SK-N-SH (cell line): ENCODE measurements at regions not wholly inside any gene's neighbourhood (a gene's known extent, or its start where the extent isn't known, plus 50 kb on each side); places are given as distances from the start of the nearest gene placed in this dataset.

Source experiments
- CTCF ChIA-PET: fragments of 300-600, 350-600 bp; formaldehyde crosslinking; extraction: SDS; loops from one replicate; lab custom pipeline; 2021; lab: Yijun Ruan, JAX
- POLR2A ChIA-PET: fragments of 350-600 bp; sonication (Branson Sonifier 250); formaldehyde crosslinking; extraction: SDS; loops from one replicate; lab custom pipeline; 2020; ENCODE audit warnings: antibody characterized with exemption, inconsistent platforms; lab: Yijun Ruan, JAX
- DNase-seq: peaks from one replicate; pipeline ENCODE4 v3.0.0; 2012
- H2AFZ ChIP-seq: fragments of 200-600 bp; sonication (generic); 2 replicates; pipeline ENCODE4 v1.8.1; 2016; ENCODE audit warnings: antibody characterized with exemption, mild to moderate bottlenecking, low read depth
- H3F3A ChIP-seq: fragments of 200-600 bp; sonication (generic); replicated peaks from 2 replicates; pipeline ENCODE3; 2016; ENCODE audit warnings: antibody characterized with exemption, mild to moderate bottlenecking; ENCODE audit not compliant: insufficient read depth
- H3K27ac ChIP-seq, 2 experiments: fragments of 200-500 bp in 1 of 2; fragments of 200-600 bp in 1 of 2; sonication (Bioruptor generic) in 1 of 2; sonication (generic), shearing (Covaris generic) in 1 of 2; 2 replicates each; pipeline versions ENCODE4 v1.5.1 to v1.6.1; 2014 to 2016; ENCODE audit warnings: low read depth in 2 of 2, inconsistent platforms in 1 of 2, low read length in 1 of 2, mild to moderate bottlenecking in 1 of 2, mixed read lengths in 1 of 2
- H3K27me3 ChIP-seq: fragments of 200-600 bp; sonication (generic), shearing (Covaris generic); 2 replicates; pipeline ENCODE4 v1.6.1; 2016; ENCODE audit warnings: mixed run types; ENCODE audit not compliant: insufficient read depth
- H3K36me3 ChIP-seq, 2 experiments: fragments of 200-500 bp in 1 of 2; fragments of 200-600 bp in 1 of 2; sonication (Bioruptor generic) in 1 of 2; sonication (generic) in 1 of 2; replicated peaks in 1 of 2; 2 replicates each; pipeline versions ENCODE3 to v1.5.1; 2014 to 2016; ENCODE audit warnings: low read length in 1 of 2, mild to moderate bottlenecking in 1 of 2; ENCODE audit not compliant: insufficient read depth in 2 of 2, control insufficient read depth in 1 of 2
- H3K4me1 ChIP-seq, 2 experiments: fragments of 200-500 bp in 1 of 2; fragments of 200-600 bp in 1 of 2; sonication (Bioruptor generic) in 1 of 2; sonication (generic), shearing (Covaris generic) in 1 of 2; 2 replicates each; pipeline versions ENCODE4 v1.5.1 to v1.6.1; 2014 to 2016; ENCODE audit warnings: low read depth in 1 of 2, low read length in 1 of 2, mixed run types in 1 of 2; ENCODE audit not compliant: insufficient read depth in 2 of 2, control insufficient read depth in 1 of 2
- H3K4me2 ChIP-seq: fragments of 200-600 bp; sonication (generic), shearing (Covaris generic); 2 replicates; pipeline ENCODE4 v1.6.1; 2017; ENCODE audit warnings: mixed run types
- H3K4me3 ChIP-seq, 2 experiments: fragments of 200-500 bp in 1 of 2; fragments of 200-600 bp in 1 of 2; sonication (Bioruptor generic) in 1 of 2; sonication (generic), shearing (Covaris generic) in 1 of 2; 2 replicates each; pipeline versions ENCODE4 v1.5.1 to v1.8.1; 2014 to 2016; ENCODE audit warnings: low read depth in 2 of 2, inconsistent platforms in 1 of 2, low read length in 1 of 2, mild to moderate bottlenecking in 1 of 2, mixed read lengths in 1 of 2, moderate library complexity in 1 of 2
- H3K79me2 ChIP-seq: fragments of 200-600 bp; sonication (generic); 2 replicates; pipeline ENCODE4 v1.8.1; 2017; ENCODE audit warnings: mild to moderate bottlenecking; ENCODE audit not compliant: insufficient read depth
- H3K9ac ChIP-seq: fragments of 200-600 bp; sonication (generic); 2 replicates; pipeline ENCODE4 v1.6.1; 2017; ENCODE audit warnings: mixed run types
- H3K9me2 ChIP-seq: fragments of 200-600 bp; sonication (generic); 2 replicates; pipeline ENCODE4 v1.6.1; 2017; ENCODE audit warnings: mixed run types
- H3K9me3 ChIP-seq: fragments of 200-600 bp; sonication (generic); 2 replicates; pipeline ENCODE4 v1.6.1; 2017; ENCODE audit warnings: mixed run types, mild to moderate bottlenecking, moderate library complexity
- H4K20me1 ChIP-seq: fragments of 200-600 bp; sonication (generic); 2 replicates; pipeline ENCODE4 v1.6.1; 2017; ENCODE audit warnings: mild to moderate bottlenecking, mixed run types; ENCODE audit not compliant: insufficient read depth
- EZH2phosphoT487 ChIP-seq: fragments of 200-600 bp; sonication (generic); IDR thresholded peaks from 2 replicates; pipeline ENCODE4 v1.6.1; 2017; ENCODE audit warnings: low read depth, mixed run types, mild to moderate bottlenecking, antibody characterized with exemption, moderate library complexity, borderline replicate concordance
- FOXJ3 ChIP-seq: sonication (generic); formaldehyde crosslinking; IDR thresholded peaks from 2 replicates; pipeline ENCODE4 v1.5.1; 2020; ENCODE audit warnings: mild to moderate bottlenecking, missing genetic modification reagents
- FOXM1 ChIP-seq: IDR thresholded peaks from 2 replicates; pipeline ENCODE4 v1.4.0; 2012; ENCODE audit warnings: low read depth, mild to moderate bottlenecking
- GATA2 ChIP-seq: sonication (generic); formaldehyde crosslinking; IDR thresholded peaks from 2 replicates; pipeline ENCODE4 v1.5.0; 2020; ENCODE audit warnings: mild to moderate bottlenecking, missing genetic modification reagents
- JUND ChIP-seq: IDR thresholded peaks from 2 replicates; pipeline ENCODE4 v1.4.0; 2012
- NFIC ChIP-seq: IDR thresholded peaks from 2 replicates; pipeline ENCODE4 v1.4.0; 2012; ENCODE audit warnings: borderline replicate concordance
- RAD21 ChIP-seq: IDR thresholded peaks from 2 replicates; pipeline ENCODE4 v1.6.1; 2012; ENCODE audit warnings: mild to moderate bottlenecking, low read length
- RXRA ChIP-seq: IDR thresholded peaks from 2 replicates; pipeline ENCODE4 v1.4.0; 2012; ENCODE audit warnings: low read depth, mild to moderate bottlenecking, borderline replicate concordance
- SMC3 ChIP-seq: IDR thresholded peaks from 2 replicates; pipeline ENCODE4 v1.6.1; 2012; ENCODE audit warnings: low read depth, low read length, improper control_type of control experiment
- TAF1 ChIP-seq: IDR thresholded peaks from 2 replicates; pipeline ENCODE4 v1.6.1; 2012; ENCODE audit warnings: low read depth, mild to moderate bottlenecking, low read length, moderate library complexity, borderline replicate concordance
- TEAD4 ChIP-seq: IDR thresholded peaks from 2 replicates; pipeline ENCODE4 v1.4.0; 2012; ENCODE audit warnings: mild to moderate bottlenecking, borderline replicate concordance; ENCODE audit not compliant: insufficient read depth
- USF1 ChIP-seq: IDR thresholded peaks from 2 replicates; pipeline ENCODE4 v1.4.0; 2012; ENCODE audit warnings: low read depth, borderline replicate concordance
- USF2 ChIP-seq: fragments of 150-350 bp; IDR thresholded peaks from 2 replicates; pipeline ENCODE4 v1.6.1; 2017; ENCODE audit warnings: antibody characterized with exemption, low read length, low read depth, borderline replicate concordance
- YY1 ChIP-seq: IDR thresholded peaks from 2 replicates; pipeline ENCODE4 v1.4.0; 2012; ENCODE audit warnings: low read depth, mild to moderate bottlenecking
- ZBTB33 ChIP-seq: IDR thresholded peaks from 2 replicates; pipeline ENCODE4 v1.4.0; 2012; ENCODE audit warnings: low read depth, borderline replicate concordance
- WGBS: methylation state at CpG from one replicate; pipeline ENCODE4 v1.1.6; 2017; ENCODE audit warnings: low lambda C conversion rate; 5-methylcytosine and 5-hydroxymethylcytosine counted together
- TF ChIP-seq, protein P1 (sequence below): fragments of 200-600 bp; sonication (generic); IDR thresholded peaks from 2 replicates; pipeline ENCODE4 v1.6.1; 2017; ENCODE audit warnings: antibody characterized with exemption, mild to moderate bottlenecking, moderate library complexity
- TF ChIP-seq, protein P2 (sequence below): IDR thresholded peaks from 2 replicates; pipeline ENCODE4 v1.4.0; 2012; ENCODE audit warnings: low read depth
- TF ChIP-seq, protein P3 (sequence below): IDR thresholded peaks from 2 replicates; pipeline ENCODE4; 2012

DNA sequence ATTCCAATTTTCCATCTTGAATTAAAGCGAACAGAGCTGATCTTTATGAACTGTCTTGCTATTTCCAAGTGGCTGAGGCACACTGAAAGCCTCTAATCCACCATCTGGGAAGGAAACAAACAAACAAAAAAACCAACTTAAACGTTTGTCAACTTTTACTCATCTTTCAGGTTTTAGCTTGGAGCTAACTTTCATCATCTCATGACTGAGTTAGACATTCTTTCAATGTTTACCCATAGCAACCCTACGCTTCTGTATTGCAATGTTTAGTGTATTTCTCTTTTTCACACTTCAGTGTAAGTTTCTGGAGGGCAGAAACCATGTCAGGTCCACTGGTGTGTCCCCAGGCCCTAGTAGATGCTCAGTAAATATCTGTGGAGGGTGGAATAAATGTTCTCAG lies 343.8 kb downstream of the GBA3 start:
- H3K4me2 ChIP-seq: no peak overlapping the region

GRCh38 chr4:23035521-23036056 lies 342.9 kb downstream of the GBA3 start:
- ChIA-PET POLR2A (no interaction called here), CTCF (interaction anchor here (1.0 kb wide), 1 partner anchor 138 kb away, joined by 4 read pairs; no protein-coding TSS in a partner anchor)
- TF ChIP-seq JUND (no peak), ZBTB33 (no peak), USF1 (no peak), FOXJ3 (CRISPR knock-in tag) (no peak), NFIC (no peak), USF2 (no peak), FOXM1 (no peak)
- TF ChIP-seq, protein P1, sequence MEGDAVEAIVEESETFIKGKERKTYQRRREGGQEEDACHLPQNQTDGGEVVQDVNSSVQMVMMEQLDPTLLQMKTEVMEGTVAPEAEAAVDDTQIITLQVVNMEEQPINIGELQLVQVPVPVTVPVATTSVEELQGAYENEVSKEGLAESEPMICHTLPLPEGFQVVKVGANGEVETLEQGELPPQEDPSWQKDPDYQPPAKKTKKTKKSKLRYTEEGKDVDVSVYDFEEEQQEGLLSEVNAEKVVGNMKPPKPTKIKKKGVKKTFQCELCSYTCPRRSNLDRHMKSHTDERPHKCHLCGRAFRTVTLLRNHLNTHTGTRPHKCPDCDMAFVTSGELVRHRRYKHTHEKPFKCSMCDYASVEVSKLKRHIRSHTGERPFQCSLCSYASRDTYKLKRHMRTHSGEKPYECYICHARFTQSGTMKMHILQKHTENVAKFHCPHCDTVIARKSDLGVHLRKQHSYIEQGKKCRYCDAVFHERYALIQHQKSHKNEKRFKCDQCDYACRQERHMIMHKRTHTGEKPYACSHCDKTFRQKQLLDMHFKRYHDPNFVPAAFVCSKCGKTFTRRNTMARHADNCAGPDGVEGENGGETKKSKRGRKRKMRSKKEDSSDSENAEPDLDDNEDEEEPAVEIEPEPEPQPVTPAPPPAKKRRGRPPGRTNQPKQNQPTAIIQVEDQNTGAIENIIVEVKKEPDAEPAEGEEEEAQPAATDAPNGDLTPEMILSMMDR: no peak
- TF ChIP-seq, protein P2, sequence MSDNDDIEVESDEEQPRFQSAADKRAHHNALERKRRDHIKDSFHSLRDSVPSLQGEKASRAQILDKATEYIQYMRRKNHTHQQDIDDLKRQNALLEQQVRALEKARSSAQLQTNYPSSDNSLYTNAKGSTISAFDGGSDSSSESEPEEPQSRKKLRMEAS: no peak
- H4K20me1 ChIP-seq: no peaks in the 10 kb centered on the region
- no peaks in the 10 kb centered on the region for H3F3A ChIP-seq
- no peaks in the 10 kb centered on the region for H3K79me2 ChIP-seq
- no peak overlapping the region for H3K4me2 ChIP-seq
- no peaks in the 10 kb centered on the region for H3K4me1 ChIP-seq
- no peaks in the 10 kb centered on the region for H3K9me3 ChIP-seq
- no peaks in the 10 kb centered on the region for H3K27me3 ChIP-seq
- no peaks in the 10 kb centered on the region for H3K36me3 ChIP-seq
- no peak overlapping the region for H3K9ac ChIP-seq
- no peaks in the 10 kb centered on the region for H3K9me2 ChIP-seq
- no peak overlapping the region for H2AFZ ChIP-seq
- no peak for DNase-seq
- H3K4me3 ChIP-seq: no peak overlapping the region
- H3K27ac ChIP-seq: no peak overlapping the region
- WGBS: 5% methylated on average over 3 of the region's 3 CpGs

More for the DNA sequence above, 343.8 kb downstream of the GBA3 start:
- Histone ChIP-seq H3F3A (no peaks in the 10 kb centered on the region), H3K79me2 (no peaks in the 10 kb centered on the region), H3K9me3 (no peaks in the 10 kb centered on the region), H3K36me3 (no peaks in the 10 kb centered on the region), H3K4me3 (no peak overlapping the region), H2AFZ (no peak overlapping the region), H4K20me1 (no peaks in the 10 kb centered on the region), H3K4me1 (no peaks in the 10 kb centered on the region), H3K27ac (no peak overlapping the region), H3K9ac (no peak overlapping the region), H3K27me3 (no peaks in the 10 kb centered on the region), H3K9me2 (no peaks in the 10 kb centered on the region)
- WGBS: 1% methylated on average over 3 of the region's 3 CpGs
- ChIA-PET POLR2A (no interaction called here), CTCF (interaction anchor here (1.0 kb wide), 1 partner anchor 139 kb away, joined by 4 read pairs; no protein-coding TSS in a partner anchor)
- TF ChIP-seq RAD21 (no peak), EZH2phosphoT487 (no peak), YY1 (no peak), SMC3 (no peak), FOXM1 (no peak), TAF1 (no peak), TEAD4 (no peak), GATA2 (CRISPR knock-in tag) (no peak), RXRA (no peak), JUND (no peak)
- TF ChIP-seq, protein P2: no peak
- TF ChIP-seq, protein P3, sequence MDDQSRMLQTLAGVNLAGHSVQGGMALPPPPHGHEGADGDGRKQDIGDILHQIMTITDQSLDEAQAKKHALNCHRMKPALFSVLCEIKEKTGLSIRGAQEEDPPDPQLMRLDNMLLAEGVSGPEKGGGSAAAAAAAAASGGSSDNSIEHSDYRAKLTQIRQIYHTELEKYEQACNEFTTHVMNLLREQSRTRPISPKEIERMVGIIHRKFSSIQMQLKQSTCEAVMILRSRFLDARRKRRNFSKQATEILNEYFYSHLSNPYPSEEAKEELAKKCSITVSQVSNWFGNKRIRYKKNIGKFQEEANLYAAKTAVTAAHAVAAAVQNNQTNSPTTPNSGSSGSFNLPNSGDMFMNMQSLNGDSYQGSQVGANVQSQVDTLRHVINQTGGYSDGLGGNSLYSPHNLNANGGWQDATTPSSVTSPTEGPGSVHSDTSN: no peak
- TF ChIP-seq, protein P1: no peak
- DNase-seq: no peak
